ENCODE measurements at regions not wholly inside any gene's neighbourhood (a gene's known extent, or its start where the extent isn't known, plus 50 kb on each side); places are given as distances from the start of the nearest gene placed in this dataset.

- intact Hi-C loops (cut with DNase I; ENCODE audit: low total_unique reads), result no loop called here
- no peak for TF ChIP-seq POLR2A (IDR thresholded peaks at IDR 0.05)
- TF ChIP-seq CTCF (IDR thresholded peaks at IDR 0.05), result no peak
- peak in 1 of 2 donors; percentile 58 for DNase-seq (ENCODE audit: low spot score in 2 of 2)
- WGBS, 2 donors, result 75 to 87% methylated on average over 11 of the region's 11 CpGs
- H3K4me3 ChIP-seq (ENCODE audit: low read depth, poor library complexity, severe bottlenecking), result no peak overlapping the region
Measured at GRCh38 chr18:78622251-78622906, 357.2 kb upstream of the SALL3 start.

- no peak overlapping the region for H3K4me3 ChIP-seq (ENCODE audit: low read depth, poor library complexity, severe bottlenecking)
- TF ChIP-seq POLR2A (IDR thresholded peaks at IDR 0.05), result no peak
- no peak for TF ChIP-seq CTCF (IDR thresholded peaks at IDR 0.05)
- intact Hi-C loops (cut with DNase I; ENCODE audit: low total_unique reads), result no loop called here
- peak in 1 of 2 donors; percentile 53 for DNase-seq (ENCODE audit: low spot score in 2 of 2)
- 52 to 54% methylated on average over 16 of the region's 16 CpGs for WGBS, 2 donors
Measured at GRCh38 chr18:78622907-78623541, 356.6 kb upstream of the SALL3 start.

- no peak overlapping the region for H3K4me3 ChIP-seq (ENCODE audit: low read depth, poor library complexity, severe bottlenecking)
- TF ChIP-seq CTCF (IDR thresholded peaks at IDR 0.05) (no peak), POLR2A (IDR thresholded peaks at IDR 0.05) (no peak)
- DNase-seq (ENCODE audit: low spot score in 2 of 2), result peak in 1 of 2 donors; percentile 76
- 54 to 62% methylated on average over 16 of the region's 16 CpGs for WGBS, 2 donors
- intact Hi-C loops (cut with DNase I; ENCODE audit: low total_unique reads), result no loop called here
Measured at GRCh38 chr18:78624646-78625279, 354.9 kb upstream of the SALL3 start.

DNA sequence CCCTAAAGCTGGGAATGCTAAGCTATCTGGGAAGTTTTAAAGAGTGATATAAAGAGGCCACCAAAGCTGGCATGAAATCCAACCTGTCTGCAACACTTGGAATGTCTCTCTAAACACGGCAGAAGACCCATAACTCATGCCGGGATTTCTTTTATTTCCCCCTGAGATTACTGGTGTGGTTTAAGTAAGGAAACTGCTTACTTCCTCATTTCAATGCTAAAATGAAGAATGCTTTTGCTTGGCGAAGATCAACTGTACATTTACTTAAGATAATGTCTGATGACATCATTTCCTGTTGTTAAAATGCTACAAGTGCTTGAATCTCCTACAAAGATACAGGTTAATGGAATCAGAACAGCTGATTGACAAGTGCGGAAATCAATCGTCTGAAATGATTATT is 353.8 kb upstream of the SALL3 start:
- WGBS, 2 donors, result 54 to 58% methylated on average over 5 of the region's 5 CpGs
- intact Hi-C loops (cut with DNase I; ENCODE audit: low total_unique reads), result no loop called here
- DNase-seq (ENCODE audit: low spot score in 2 of 2), result no peak
- no peak overlapping the region for H3K4me3 ChIP-seq (ENCODE audit: low read depth, poor library complexity, severe bottlenecking)
- TF ChIP-seq CTCF (IDR thresholded peaks at IDR 0.05), result no peak
- no peak for TF ChIP-seq POLR2A (IDR thresholded peaks at IDR 0.05)

- no peak overlapping the region for H3K4me3 ChIP-seq (ENCODE audit: low read depth, poor library complexity, severe bottlenecking)
- 57 to 61% methylated on average over 19 to 21 of the region's 21 CpGs for WGBS, 2 donors
- intact Hi-C loops (cut with DNase I; ENCODE audit: low total_unique reads), result no loop called here
- TF ChIP-seq POLR2A (IDR thresholded peaks at IDR 0.05) (no peak), CTCF (IDR thresholded peaks at IDR 0.05) (no peak)
- DNase-seq (ENCODE audit: low spot score in 2 of 2), result peak in 1 of 2 donors; percentile 62
Measured at GRCh38 chr18:78627551-78628346, 351.9 kb upstream of the SALL3 start.
